DOHH2 (cell line): ENCODE measurements at regions not wholly inside any gene's neighbourhood (a gene's known extent, or its start where the extent isn't known, plus 50 kb on each side); places are given as distances from the start of the nearest gene placed in this dataset.

Experiments used
- CTCF ChIP-seq: fragments of 200-600 bp; sonication (generic); IDR thresholded peaks from one replicate; pipeline ENCODE4 v1.5.1; 2014; ENCODE audit warnings: antibody characterized with exemption, mild to moderate bottlenecking, low read depth, low read length; ENCODE audit not compliant: poor library complexity, severe bottlenecking
- EZH2phosphoT487 ChIP-seq: fragments of 200-600 bp; sonication (generic); IDR thresholded peaks from 2 replicates; pipeline ENCODE4 v1.6.1; 2017; ENCODE audit warnings: borderline replicate concordance, mild to moderate bottlenecking, antibody characterized with exemption, low read length, moderate library complexity, mixed read lengths

DNA sequence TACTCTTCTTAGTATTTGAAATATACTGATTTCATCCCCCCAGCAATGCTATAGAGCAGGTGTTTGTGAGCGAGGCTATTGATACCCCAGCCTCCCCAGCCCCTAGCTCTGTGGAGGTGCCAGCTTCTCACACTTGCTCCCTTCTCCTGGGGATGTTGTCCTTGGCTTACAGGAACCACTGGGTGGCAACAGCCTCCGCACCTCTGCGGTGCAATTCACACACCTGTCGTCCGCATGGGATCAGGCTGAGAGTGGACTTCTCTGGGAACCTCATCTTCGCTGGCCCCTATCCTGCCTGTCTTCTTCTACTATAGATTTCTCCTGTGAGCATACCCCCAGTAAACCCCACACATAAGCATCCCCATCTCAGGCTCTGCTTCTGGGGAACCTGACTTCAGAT is 103.9 kb upstream of the SLC6A11 start:
- TF ChIP-seq CTCF = no peak
- no peak for TF ChIP-seq EZH2phosphoT487
